AG04450 (cell line): ENCODE measurements at regions not wholly inside any gene's neighbourhood (a gene's known extent, or its start where the extent isn't known, plus 50 kb on each side); places are given as distances from the start of the nearest gene placed in this dataset.

Source experiments
- CTCF ChIA-PET: fragments of 300-600, 350-600 bp; formaldehyde crosslinking; extraction: SDS; loops from one replicate; lab custom pipeline; 2022; ENCODE audit warnings: antibody characterized with exemption, inconsistent platforms; lab: Charles Lee
- POLR2A ChIA-PET: fragments of 350-600 bp; formaldehyde crosslinking; extraction: SDS; loops from one replicate; lab custom pipeline; 2021; ENCODE audit warnings: antibody characterized with exemption, inconsistent platforms; lab: Yijun Ruan, JAX
- DNase-seq: peaks from one replicate; pipeline ENCODE4 v3.0.0-alpha.2; 2011; ENCODE audit warnings: low read depth, low spot score
- H3K27ac ChIP-seq: one replicate; pipeline ENCODE4 v1.5.1; 2012; ENCODE audit warnings: low read depth, low read length, control low read depth
- H3K27me3 ChIP-seq: one replicate; pipeline ENCODE4 v1.6.0; 2012; ENCODE audit warnings: low read length; ENCODE audit not compliant: control insufficient read depth, insufficient read depth
- H3K4me3 ChIP-seq: 2 replicates; pipeline ENCODE4 v1.5.1; 2011; ENCODE audit warnings: mild to moderate bottlenecking, low read depth, low read length, control low read depth
- H3K9me3 ChIP-seq: 2 replicates; pipeline ENCODE4 v1.5.1; 2012; ENCODE audit warnings: low read length; ENCODE audit not compliant: control insufficient read depth, insufficient read depth
- CTCF ChIP-seq: IDR thresholded peaks from 2 replicates; pipeline ENCODE4 v1.5.1; 2011; ENCODE audit warnings: low read depth, low read length, control low read depth, inconsistent platforms

- Histone ChIP-seq H3K9me3 (no peaks in the 10 kb centered on the region), H3K27me3 (no peaks in the 10 kb centered on the region), H3K4me3 (no peak overlapping the region), H3K27ac (no peak overlapping the region)
- ChIA-PET CTCF (no interaction called here), POLR2A (no interaction called here)
- TF ChIP-seq CTCF = no peak
- DNase-seq = no peak
Observed at GRCh38 chr6:149223904-149224351, 93.6 kb upstream of the TAB2 start.

GRCh38 chr6:149224399-149224798 is 93.1 kb upstream of the TAB2 start:
- Histone ChIP-seq H3K27ac (no peak overlapping the region), H3K4me3 (no peak overlapping the region), H3K27me3 (no peaks in the 10 kb centered on the region), H3K9me3 (no peaks in the 10 kb centered on the region)
- TF ChIP-seq CTCF = no peak
- ChIA-PET POLR2A (no interaction called here), CTCF (no interaction called here)
- no peak for DNase-seq

- POLR2A ChIA-PET = no interaction called here
- Histone ChIP-seq H3K27ac (no peak overlapping the region), H3K9me3 (no peaks in the 10 kb centered on the region), H3K4me3 (no peak overlapping the region), H3K27me3 (no peaks in the 10 kb centered on the region)
- TF ChIP-seq CTCF = no peak
- DNase-seq = no peak
- CTCF ChIA-PET = no interaction called here
Observed at GRCh38 chr6:149225370-149225769, 92.1 kb upstream of the TAB2 start.

- TF ChIP-seq CTCF = no peak
Observed at GRCh38 chr6:149225946-149226345, 91.6 kb upstream of the TAB2 start.

GRCh38 chr6:149227796-149228195 is 89.7 kb upstream of the TAB2 start:
- no peaks in the 10 kb centered on the region for H3K27me3 ChIP-seq
- no peaks in the 10 kb centered on the region for H3K9me3 ChIP-seq
- DNase-seq = no peak
- POLR2A ChIA-PET = no interaction called here
- no peak overlapping the region for H3K27ac ChIP-seq
- CTCF ChIA-PET = no interaction called here
- no peak overlapping the region for H3K4me3 ChIP-seq
- no peak for TF ChIP-seq CTCF

More at GRCh38 chr6:149225946-149226345, 91.6 kb upstream of the TAB2 start:
- DNase-seq = no peak
- ChIA-PET POLR2A (no interaction called here), CTCF (no interaction called here)
- Histone ChIP-seq H3K27ac (no peak overlapping the region), H3K4me3 (no peak overlapping the region), H3K27me3 (no peaks in the 10 kb centered on the region), H3K9me3 (no peaks in the 10 kb centered on the region)
